ENCODE measurements at regions not wholly inside any gene's neighbourhood (a gene's known extent, or its start where the extent isn't known, plus 50 kb on each side); places are given as distances from the start of the nearest gene placed in this dataset.

DNA sequence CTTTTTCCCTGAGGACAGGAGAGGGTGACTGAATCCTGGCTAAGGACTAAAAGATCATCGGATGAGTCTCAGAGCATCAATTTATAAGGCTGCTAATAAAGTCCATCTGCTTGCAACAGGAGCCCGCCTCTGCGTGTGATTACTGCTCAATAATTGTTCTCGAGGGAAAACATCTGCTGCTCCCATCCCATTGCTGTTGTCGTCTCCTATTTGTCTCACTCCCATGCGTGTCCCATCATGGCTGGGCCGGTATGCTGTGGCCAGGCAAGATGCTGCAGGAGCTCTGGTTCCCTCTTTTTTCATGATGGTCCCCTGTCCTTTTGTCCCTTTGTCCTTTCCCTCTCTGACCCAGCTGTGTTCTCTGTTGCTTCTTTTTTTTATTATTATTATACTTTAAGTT, 121.2 kb downstream of the SPATA19 start:
- no peaks in the 10 kb centered on the region for H3K36me3 ChIP-seq (ENCODE audit: control insufficient read depth in 1 of 2, insufficient read depth in 2 of 2, low read depth in 1 of 2, low read length in 2 of 2)
- no peaks in the 10 kb centered on the region for H3K4me1 ChIP-seq (ENCODE audit: control insufficient read depth, insufficient read depth, low read depth, low read length)
- H3K18ac ChIP-seq (ENCODE audit: low read depth in 1 of 2, low read length in 2 of 2) = no peak overlapping the region
- no peak overlapping the region for H2BK12ac ChIP-seq (ENCODE audit: low read length in 2 of 2)
- no peak overlapping the region for H3K14ac ChIP-seq (ENCODE audit: low read length in 2 of 2)
- no peak overlapping the region for H2AFZ ChIP-seq (ENCODE audit: low read depth, low read length)
- no peak overlapping the region for H2BK120ac ChIP-seq (ENCODE audit: low read depth, low read length)
- H3K23ac ChIP-seq (ENCODE audit: low read length in 2 of 2) = no peak overlapping the region
- DNase-seq = no peak
- H3K9ac ChIP-seq (ENCODE audit: low read length) = no peak overlapping the region
- no peaks in the 10 kb centered on the region for H3K79me1 ChIP-seq (replicated peaks; ENCODE audit: low read length, poor library complexity, severe bottlenecking)
- no peak overlapping the region for H3K4ac ChIP-seq (ENCODE audit: low read depth in 1 of 2, low read length in 2 of 2)
- no peak overlapping the region for H3K4me2 ChIP-seq (ENCODE audit: low read length, poor library complexity, severe bottlenecking)
- no peak overlapping the region for H2BK15ac ChIP-seq (ENCODE audit: low read depth, poor library complexity, severe bottlenecking)
- no peak overlapping the region for H2BK5ac ChIP-seq (ENCODE audit: low read depth, low read length, poor library complexity, severe bottlenecking)
- no peak overlapping the region for H4K8ac ChIP-seq (ENCODE audit: low read length)
- no peaks in the 10 kb centered on the region for H3K27me3 ChIP-seq (ENCODE audit: control insufficient read depth in 1 of 2, insufficient read depth in 1 of 2, low read length in 2 of 2)
- no peak overlapping the region for H3K4me3 ChIP-seq (ENCODE audit: insufficient read depth in 1 of 2, low read depth in 1 of 2, low read length in 2 of 2)
- H3K27ac ChIP-seq (ENCODE audit: low read length, poor library complexity, severe bottlenecking) = no peak overlapping the region
- WGBS = 80% methylated on average over 7 of the region's 7 CpGs
- no peak overlapping the region for H2AK5ac ChIP-seq (ENCODE audit: low read length, severe bottlenecking)
- no peak overlapping the region for H4K91ac ChIP-seq (ENCODE audit: low read length)
- H3K9me3 ChIP-seq (ENCODE audit: control insufficient read depth, low read length) = no peaks in the 10 kb centered on the region

DNA sequence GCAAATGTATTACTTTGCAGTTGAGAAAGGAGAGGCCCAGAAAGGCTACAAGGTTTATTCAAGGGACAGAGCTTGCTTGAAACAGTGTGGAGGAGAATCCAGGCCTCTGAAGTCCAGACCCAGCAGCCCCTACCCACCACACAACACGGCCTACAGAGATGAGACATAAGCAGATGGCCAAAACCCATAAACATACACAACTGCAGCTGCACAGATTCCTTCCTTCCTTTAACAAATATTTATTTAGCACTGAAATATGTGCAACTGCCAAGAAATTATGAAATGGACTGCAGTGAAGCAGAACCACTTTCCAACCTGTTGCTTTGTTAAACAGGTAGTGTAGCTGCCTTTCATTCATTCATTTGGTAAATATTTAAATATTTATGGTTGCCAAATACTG, 122.3 kb downstream of the SPATA19 start:
- Histone ChIP-seq H3K4me3 (ENCODE audit: insufficient read depth in 1 of 2, low read depth in 1 of 2, low read length in 2 of 2) (no peak overlapping the region), H3K14ac (ENCODE audit: low read length in 2 of 2) (no peak overlapping the region), H3K79me1 (replicated peaks; ENCODE audit: low read length, poor library complexity, severe bottlenecking) (no peaks in the 10 kb centered on the region), H2BK5ac (ENCODE audit: low read depth, low read length, poor library complexity, severe bottlenecking) (no peak overlapping the region), H3K9me3 (ENCODE audit: control insufficient read depth, low read length) (no peaks in the 10 kb centered on the region), H2AFZ (ENCODE audit: low read depth, low read length) (no peak overlapping the region), H3K4me1 (ENCODE audit: control insufficient read depth, insufficient read depth, low read depth, low read length) (no peaks in the 10 kb centered on the region), H3K4me2 (ENCODE audit: low read length, poor library complexity, severe bottlenecking) (no peak overlapping the region), H4K8ac (ENCODE audit: low read length) (no peak overlapping the region), H3K9ac (ENCODE audit: low read length) (no peak overlapping the region), H3K18ac (ENCODE audit: low read depth in 1 of 2, low read length in 2 of 2) (no peak overlapping the region), H2AK5ac (ENCODE audit: low read length, severe bottlenecking) (no peak overlapping the region), H4K91ac (ENCODE audit: low read length) (no peak overlapping the region), H3K4ac (ENCODE audit: low read depth in 1 of 2, low read length in 2 of 2) (no peak overlapping the region), H3K23ac (ENCODE audit: low read length in 2 of 2) (no peak overlapping the region), H2BK12ac (ENCODE audit: low read length in 2 of 2) (no peak overlapping the region), H2BK15ac (ENCODE audit: low read depth, poor library complexity, severe bottlenecking) (no peak overlapping the region), H2BK120ac (ENCODE audit: low read depth, low read length) (no peak overlapping the region), H3K36me3 (ENCODE audit: control insufficient read depth in 1 of 2, insufficient read depth in 2 of 2, low read depth in 1 of 2, low read length in 2 of 2) (no peaks in the 10 kb centered on the region), H3K27ac (ENCODE audit: low read length, poor library complexity, severe bottlenecking) (no peak overlapping the region), H3K27me3 (ENCODE audit: control insufficient read depth in 1 of 2, insufficient read depth in 1 of 2, low read length in 2 of 2) (no peaks in the 10 kb centered on the region)
- WGBS = 13% methylated on average over 1 of the region's 1 CpG
- no peak for DNase-seq

DNA sequence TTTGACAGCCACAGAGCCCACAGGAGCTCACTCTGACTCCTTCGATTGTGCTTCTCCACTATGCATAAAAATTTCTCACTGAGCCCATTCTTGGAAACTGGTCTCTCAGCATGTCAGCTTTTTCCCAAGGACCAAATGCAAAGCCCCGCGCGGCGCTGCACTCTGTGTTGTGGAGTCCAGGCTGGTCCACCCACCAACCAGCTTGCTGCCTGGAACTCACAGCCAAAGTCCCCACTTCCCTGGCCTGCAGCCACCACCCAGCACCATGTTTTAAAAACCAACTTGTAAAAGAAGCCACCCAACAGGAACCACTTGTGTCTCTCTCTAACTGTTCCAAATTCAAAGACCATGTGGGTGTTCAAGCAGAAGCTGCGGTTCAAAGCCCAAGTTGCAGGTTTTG, 124.4 kb downstream of the SPATA19 start:
- H3K18ac ChIP-seq (ENCODE audit: low read depth in 1 of 2, low read length in 2 of 2) = no peak overlapping the region
- no peak overlapping the region for H3K9ac ChIP-seq (ENCODE audit: low read length)
- no peak overlapping the region for H3K4me3 ChIP-seq (ENCODE audit: insufficient read depth in 1 of 2, low read depth in 1 of 2, low read length in 2 of 2)
- H2BK120ac ChIP-seq (ENCODE audit: low read depth, low read length) = no peak overlapping the region
- H2BK12ac ChIP-seq (ENCODE audit: low read length in 2 of 2) = no peak overlapping the region
- no peaks in the 10 kb centered on the region for H3K9me3 ChIP-seq (ENCODE audit: control insufficient read depth, low read length)
- H4K91ac ChIP-seq (ENCODE audit: low read length) = no peak overlapping the region
- no peaks in the 10 kb centered on the region for H3K36me3 ChIP-seq (ENCODE audit: control insufficient read depth in 1 of 2, insufficient read depth in 2 of 2, low read depth in 1 of 2, low read length in 2 of 2)
- H4K8ac ChIP-seq (ENCODE audit: low read length) = no peak overlapping the region
- no peak overlapping the region for H3K27ac ChIP-seq (ENCODE audit: low read length, poor library complexity, severe bottlenecking)
- no peak overlapping the region for H2AK5ac ChIP-seq (ENCODE audit: low read length, severe bottlenecking)
- H3K23ac ChIP-seq (ENCODE audit: low read length in 2 of 2) = no peak overlapping the region
- H2AFZ ChIP-seq (ENCODE audit: low read depth, low read length) = no peak overlapping the region
- no peaks in the 10 kb centered on the region for H3K4me1 ChIP-seq (ENCODE audit: control insufficient read depth, insufficient read depth, low read depth, low read length)
- H3K4me2 ChIP-seq (ENCODE audit: low read length, poor library complexity, severe bottlenecking) = no peak overlapping the region
- no peak overlapping the region for H3K4ac ChIP-seq (ENCODE audit: low read depth in 1 of 2, low read length in 2 of 2)
- H3K79me1 ChIP-seq (replicated peaks; ENCODE audit: low read length, poor library complexity, severe bottlenecking) = no peaks in the 10 kb centered on the region
- no peak overlapping the region for H2BK5ac ChIP-seq (ENCODE audit: low read depth, low read length, poor library complexity, severe bottlenecking)
- no peak overlapping the region for H2BK15ac ChIP-seq (ENCODE audit: low read depth, poor library complexity, severe bottlenecking)
- no peak for DNase-seq
- H3K14ac ChIP-seq (ENCODE audit: low read length in 2 of 2) = no peak overlapping the region
- no peaks in the 10 kb centered on the region for H3K27me3 ChIP-seq (ENCODE audit: control insufficient read depth in 1 of 2, insufficient read depth in 1 of 2, low read length in 2 of 2)
- WGBS = 94% methylated on average over 6 of the region's 6 CpGs

DNA sequence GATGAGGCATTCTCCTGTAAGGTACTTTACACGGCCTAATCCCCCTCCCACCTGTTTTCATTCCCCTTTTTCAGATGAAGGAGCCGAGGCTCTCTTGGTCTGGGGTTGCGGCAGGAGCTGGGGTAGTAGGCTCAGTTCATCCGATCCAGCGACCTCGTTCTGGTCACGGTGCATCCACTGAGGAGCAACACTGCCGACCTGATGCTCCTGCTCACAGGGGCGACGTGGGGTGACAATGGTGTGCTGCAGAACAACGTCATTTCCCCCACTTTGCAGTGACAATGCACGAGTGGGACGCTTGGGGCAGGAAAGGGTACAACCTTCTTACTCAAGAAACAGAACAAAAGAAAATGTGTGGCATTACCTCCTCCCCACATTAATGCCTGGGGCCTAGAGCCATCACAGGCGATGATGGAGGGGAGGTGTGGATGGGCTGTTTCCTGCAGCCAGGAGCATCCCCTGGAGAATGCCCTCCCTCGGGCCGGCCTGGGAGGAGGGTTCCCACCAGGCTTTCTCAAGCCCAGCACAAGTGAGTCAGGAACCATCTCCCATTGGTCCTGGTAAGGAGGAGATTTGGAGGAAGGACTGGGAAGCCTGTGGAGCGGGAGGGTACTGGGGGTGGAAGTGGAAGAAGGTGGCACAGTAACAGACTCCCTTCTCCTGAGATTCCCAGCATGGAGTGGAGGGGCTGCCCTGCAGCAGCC, 125.6 kb downstream of the SPATA19 start:
- Histone ChIP-seq H2BK5ac (ENCODE audit: low read depth, low read length, poor library complexity, severe bottlenecking) (no peak overlapping the region), H3K14ac (ENCODE audit: low read length in 2 of 2) (no peak overlapping the region), H2AFZ (ENCODE audit: low read depth, low read length) (no peak overlapping the region), H3K23ac (ENCODE audit: low read length in 2 of 2) (no peak overlapping the region), H2BK12ac (ENCODE audit: low read length in 2 of 2) (no peak overlapping the region), H3K79me1 (replicated peaks; ENCODE audit: low read length, poor library complexity, severe bottlenecking) (no peaks in the 10 kb centered on the region), H3K18ac (ENCODE audit: low read depth in 1 of 2, low read length in 2 of 2) (no peak overlapping the region), H3K4me1 (ENCODE audit: control insufficient read depth, insufficient read depth, low read depth, low read length) (no peaks in the 10 kb centered on the region), H3K27ac (ENCODE audit: low read length, poor library complexity, severe bottlenecking) (no peak overlapping the region), H2AK5ac (ENCODE audit: low read length, severe bottlenecking) (no peak overlapping the region), H2BK15ac (ENCODE audit: low read depth, poor library complexity, severe bottlenecking) (no peak overlapping the region), H3K27me3 (ENCODE audit: control insufficient read depth in 1 of 2, insufficient read depth in 1 of 2, low read length in 2 of 2) (no peaks in the 10 kb centered on the region), H2BK120ac (ENCODE audit: low read depth, low read length) (no peak overlapping the region), H4K8ac (ENCODE audit: low read length) (no peak overlapping the region), H3K9me3 (ENCODE audit: control insufficient read depth, low read length) (no peaks in the 10 kb centered on the region), H3K4me2 (ENCODE audit: low read length, poor library complexity, severe bottlenecking) (no peak overlapping the region), H4K91ac (ENCODE audit: low read length) (no peak overlapping the region), H3K4ac (ENCODE audit: low read depth in 1 of 2, low read length in 2 of 2) (no peak overlapping the region), H3K9ac (ENCODE audit: low read length) (no peak overlapping the region), H3K4me3 (ENCODE audit: insufficient read depth in 1 of 2, low read depth in 1 of 2, low read length in 2 of 2) (no peak overlapping the region), H3K36me3 (ENCODE audit: control insufficient read depth in 1 of 2, insufficient read depth in 2 of 2, low read depth in 1 of 2, low read length in 2 of 2) (no peaks in the 10 kb centered on the region)
- no peak for DNase-seq
- 79% methylated on average over 15 of the region's 17 CpGs for WGBS

All from mesenchymal stem cell (in vitro differentiated cells and primary cell).